ENCODE measurements at regions not wholly inside any gene's neighbourhood (a gene's known extent, or its start where the extent isn't known, plus 50 kb on each side); places are given as distances from the start of the nearest gene placed in this dataset.

DNA sequence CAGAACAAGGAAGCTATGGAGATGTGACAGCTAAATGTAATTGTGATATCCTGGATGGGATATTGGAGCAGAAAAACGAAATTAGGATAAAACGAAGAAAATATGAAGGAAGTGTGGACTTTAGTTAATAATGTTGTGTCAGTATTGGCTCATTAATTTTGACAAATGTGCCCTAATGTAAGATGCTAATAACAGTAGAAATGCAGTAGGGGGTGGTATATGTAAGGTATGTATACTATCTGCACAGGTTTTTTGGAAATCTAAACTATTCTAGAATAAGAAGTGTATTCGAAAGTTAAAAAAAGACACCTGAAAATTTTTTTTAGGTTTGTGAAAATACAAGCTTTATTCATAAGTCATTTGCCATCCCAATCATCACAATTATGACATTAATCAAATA is 421.4 kb upstream of the B3GALT2 start:
- TF ChIP-seq CTCF (IDR thresholded peaks at IDR 0.05; ENCODE audit: insufficient read depth, low read depth, low read length): no peak
- no peak overlapping the region for H3K4me3 ChIP-seq (ENCODE audit: low read depth, low read length)
- no peak for DNase-seq (ENCODE audit: low read depth)

GRCh38 chr1:193606035-193606434 is 419.6 kb upstream of the B3GALT2 start:
- no peak for TF ChIP-seq CTCF (IDR thresholded peaks at IDR 0.05; ENCODE audit: insufficient read depth, low read depth, low read length)
- no peak for DNase-seq (ENCODE audit: low read depth)
- H3K4me3 ChIP-seq (ENCODE audit: low read depth, low read length): no peak overlapping the region

GRCh38 chr1:193602705-193603104 is 416.3 kb upstream of the B3GALT2 start:
- H3K4me3 ChIP-seq (ENCODE audit: low read depth, low read length): no peak overlapping the region
- no peak for TF ChIP-seq CTCF (IDR thresholded peaks at IDR 0.05; ENCODE audit: insufficient read depth, low read depth, low read length)
- DNase-seq (ENCODE audit: low read depth): no peak

DNA sequence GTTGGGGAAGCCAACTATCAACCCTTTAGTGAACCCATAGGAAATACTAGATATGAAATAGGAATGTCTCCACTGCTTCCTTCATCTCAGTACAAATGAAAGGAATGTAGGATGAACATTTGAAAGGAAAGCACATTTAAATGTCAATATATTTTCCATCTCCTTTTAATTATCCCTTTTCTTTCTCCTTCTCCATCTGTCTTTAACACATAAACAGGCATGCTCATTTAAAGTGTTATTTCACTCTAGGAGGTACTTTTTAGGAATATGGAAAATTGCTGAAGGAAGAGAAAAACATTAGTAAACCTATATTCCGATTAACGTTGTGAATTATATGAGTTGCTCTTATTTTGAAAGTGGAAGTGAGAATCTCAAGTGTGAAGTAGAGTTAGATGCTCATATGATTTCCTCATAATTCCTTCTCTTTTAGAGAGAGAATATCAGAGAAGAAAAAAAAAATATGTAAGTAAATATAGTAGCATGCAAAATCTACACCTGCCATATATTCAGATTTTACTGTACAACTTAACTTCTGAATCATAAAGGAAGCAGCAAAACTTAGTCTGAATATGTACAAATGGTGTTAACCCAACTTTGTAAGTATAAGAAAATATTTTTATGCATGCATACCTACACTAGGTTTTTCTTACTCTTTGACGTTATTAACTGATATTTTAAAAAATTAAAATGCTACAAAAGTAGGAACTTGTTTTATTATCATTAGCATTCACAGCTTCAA is 406.9 kb upstream of the B3GALT2 start:
- no peak for DNase-seq (ENCODE audit: low read depth)
- no peak for TF ChIP-seq CTCF (IDR thresholded peaks at IDR 0.05; ENCODE audit: insufficient read depth, low read depth, low read length)
- no peak overlapping the region for H3K4me3 ChIP-seq (ENCODE audit: low read depth, low read length)

- TF ChIP-seq CTCF (IDR thresholded peaks at IDR 0.05; ENCODE audit: insufficient read depth, low read depth, low read length): no peak
- DNase-seq (ENCODE audit: low read depth): no peak
- no peak overlapping the region for H3K4me3 ChIP-seq (ENCODE audit: low read depth, low read length)
Measured at GRCh38 chr1:193592317-193592716, 405.9 kb upstream of the B3GALT2 start.

- no peak for DNase-seq (ENCODE audit: low read depth)
- H3K4me3 ChIP-seq (ENCODE audit: low read depth, low read length): no peak overlapping the region
- no peak for TF ChIP-seq CTCF (IDR thresholded peaks at IDR 0.05; ENCODE audit: insufficient read depth, low read depth, low read length)
Measured at GRCh38 chr1:193590102-193590501, 403.7 kb upstream of the B3GALT2 start.

GRCh38 chr1:193589597-193590040 is 403.2 kb upstream of the B3GALT2 start:
- no peak overlapping the region for H3K4me3 ChIP-seq (ENCODE audit: low read depth, low read length)
- no peak for DNase-seq (ENCODE audit: low read depth)

More at GRCh38 chr1:193589597-193590040, 403.2 kb upstream of the B3GALT2 start:
- no peak for TF ChIP-seq CTCF (IDR thresholded peaks at IDR 0.05; ENCODE audit: insufficient read depth, low read depth, low read length)

Data from fibroblast of villous mesenchyme (primary cell).